ENCODE measurements at regions not wholly inside any gene's neighbourhood (a gene's known extent, or its start where the extent isn't known, plus 50 kb on each side); places are given as distances from the start of the nearest gene placed in this dataset.
"Not testable (repeated sequence)": the region's sequence is repeated elsewhere in the genome, so short reads cannot be mapped to it uniquely, and the experiment has no call there.

DNA sequence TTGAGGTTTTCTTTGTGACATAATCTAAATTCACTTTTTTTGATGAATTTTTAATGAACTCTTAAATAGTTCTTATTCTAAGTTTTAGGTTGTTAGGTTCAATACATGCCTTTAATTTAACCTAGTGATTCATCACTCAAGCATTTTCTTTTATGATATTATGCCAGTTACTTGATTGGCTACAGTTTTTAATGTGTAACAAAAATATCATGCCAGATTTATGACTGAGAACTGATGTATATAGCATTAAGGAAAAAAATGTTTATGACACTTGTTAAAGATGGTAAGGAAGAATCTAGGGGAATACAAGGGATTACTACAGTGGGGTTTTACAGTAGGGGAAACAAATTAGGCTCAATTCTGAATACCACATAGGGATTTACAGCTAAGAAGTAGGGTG lies 103.1 kb downstream of the VGLL3 start:
- no peak for TF ChIP-seq ZFX (IDR thresholded peaks at IDR 0.05)
- TF ChIP-seq, protein P1, sequence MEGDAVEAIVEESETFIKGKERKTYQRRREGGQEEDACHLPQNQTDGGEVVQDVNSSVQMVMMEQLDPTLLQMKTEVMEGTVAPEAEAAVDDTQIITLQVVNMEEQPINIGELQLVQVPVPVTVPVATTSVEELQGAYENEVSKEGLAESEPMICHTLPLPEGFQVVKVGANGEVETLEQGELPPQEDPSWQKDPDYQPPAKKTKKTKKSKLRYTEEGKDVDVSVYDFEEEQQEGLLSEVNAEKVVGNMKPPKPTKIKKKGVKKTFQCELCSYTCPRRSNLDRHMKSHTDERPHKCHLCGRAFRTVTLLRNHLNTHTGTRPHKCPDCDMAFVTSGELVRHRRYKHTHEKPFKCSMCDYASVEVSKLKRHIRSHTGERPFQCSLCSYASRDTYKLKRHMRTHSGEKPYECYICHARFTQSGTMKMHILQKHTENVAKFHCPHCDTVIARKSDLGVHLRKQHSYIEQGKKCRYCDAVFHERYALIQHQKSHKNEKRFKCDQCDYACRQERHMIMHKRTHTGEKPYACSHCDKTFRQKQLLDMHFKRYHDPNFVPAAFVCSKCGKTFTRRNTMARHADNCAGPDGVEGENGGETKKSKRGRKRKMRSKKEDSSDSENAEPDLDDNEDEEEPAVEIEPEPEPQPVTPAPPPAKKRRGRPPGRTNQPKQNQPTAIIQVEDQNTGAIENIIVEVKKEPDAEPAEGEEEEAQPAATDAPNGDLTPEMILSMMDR (conservative IDR thresholded peaks at IDR 0.05) = no peak
- H3K27ac ChIP-seq = no peak overlapping the region

DNA sequence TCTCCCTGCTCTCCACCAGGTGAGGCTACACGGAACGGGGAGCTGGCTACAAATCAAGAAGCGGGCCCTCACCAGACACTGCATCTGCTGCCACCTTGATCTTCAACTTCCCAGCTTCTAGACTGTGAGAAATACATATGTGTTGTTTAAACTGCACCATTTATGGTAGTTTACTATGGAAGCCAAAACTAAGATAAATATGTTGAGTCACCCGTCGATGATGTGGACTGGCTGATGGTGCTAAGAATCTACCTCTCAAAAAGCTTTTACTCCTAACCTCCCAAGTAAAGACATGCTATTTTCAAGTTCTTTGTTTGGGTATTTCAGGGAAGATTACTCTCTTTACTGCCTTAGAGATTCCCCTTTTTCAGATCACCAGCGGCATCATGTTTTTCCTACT lies 110.9 kb downstream of the VGLL3 start:
- no peak overlapping the region for H3K27ac ChIP-seq
- no peak for TF ChIP-seq ZFX (IDR thresholded peaks at IDR 0.05)
- TF ChIP-seq, protein P1 (conservative IDR thresholded peaks at IDR 0.05) = no peak

DNA sequence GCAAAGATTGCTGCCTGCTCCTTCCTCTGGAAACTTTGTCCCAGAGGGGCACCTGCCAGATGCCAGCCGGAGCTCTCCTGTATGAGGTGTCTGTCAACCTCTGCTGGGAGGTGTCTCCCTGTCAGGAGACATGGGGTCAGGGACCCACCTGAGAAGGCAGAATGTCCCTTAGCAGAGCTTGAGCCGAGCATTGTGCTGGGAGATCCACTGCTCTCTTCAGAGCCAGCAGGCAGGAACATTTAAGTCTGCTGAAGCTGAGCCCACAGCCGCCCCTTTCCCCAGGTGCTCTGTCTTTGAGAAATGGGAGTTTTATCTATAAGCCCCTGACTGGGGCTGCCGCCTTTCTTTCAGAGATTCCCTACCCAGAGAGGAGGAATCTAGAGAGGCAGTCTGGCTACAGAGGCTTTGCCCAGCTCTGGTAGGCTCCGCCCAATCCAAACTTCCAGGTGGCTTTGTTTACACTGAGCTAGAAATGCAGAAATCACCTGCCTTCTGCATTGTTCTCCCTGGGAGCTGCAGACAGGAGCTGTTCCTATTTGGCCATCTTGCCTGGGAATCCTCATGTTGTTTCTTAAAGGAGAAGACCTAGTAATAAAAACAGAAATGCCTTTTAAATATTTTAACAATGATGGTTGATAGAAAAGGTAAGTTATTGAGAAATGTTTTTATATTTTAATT lies 114.3 kb downstream of the VGLL3 start:
- not testable (repeated sequence) for H3K27ac ChIP-seq

DNA sequence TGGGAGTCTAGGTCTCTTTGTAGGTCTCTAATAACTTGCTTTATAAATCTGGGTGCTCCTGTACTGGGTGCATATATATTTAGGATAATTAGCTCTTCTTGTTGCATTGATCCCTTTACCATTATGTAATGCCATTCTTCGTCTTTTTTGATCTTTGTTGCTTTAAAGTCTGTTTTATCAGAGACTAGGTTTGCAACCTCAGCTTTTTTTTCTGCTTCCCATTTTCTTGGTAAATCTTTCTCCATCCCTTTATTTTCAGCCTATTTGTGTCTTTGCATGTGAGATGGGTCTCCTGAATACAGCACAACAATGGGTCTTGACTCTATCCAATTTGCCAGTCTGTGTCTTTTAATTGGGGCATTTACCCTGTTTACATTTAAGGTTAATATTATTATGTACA lies 116.2 kb downstream of the VGLL3 start:
- not testable (repeated sequence) for H3K27ac ChIP-seq

DNA sequence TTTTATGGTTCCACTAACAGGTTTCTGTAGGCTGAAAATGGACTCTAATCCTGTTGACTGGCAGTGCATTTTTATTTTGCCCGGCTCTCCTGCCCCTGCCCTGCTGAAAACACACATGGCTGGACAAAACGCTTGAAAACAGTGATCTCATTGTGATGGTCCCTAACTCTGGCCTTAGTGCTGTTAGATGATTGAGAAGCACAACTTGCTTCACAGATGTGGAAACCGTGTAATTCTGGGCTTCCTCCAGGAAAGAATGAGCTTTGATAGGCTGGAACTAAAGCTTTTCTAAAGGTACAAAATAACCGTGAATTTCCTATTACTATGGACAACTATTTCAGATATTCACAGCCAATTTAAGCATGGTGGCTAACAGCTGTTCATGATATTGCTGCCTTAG lies 121.4 kb downstream of the VGLL3 start:
- no peak overlapping the region for H3K27ac ChIP-seq
- TF ChIP-seq, protein P1 (conservative IDR thresholded peaks at IDR 0.05) = no peak
- no peak for TF ChIP-seq ZFX (IDR thresholded peaks at IDR 0.05)

DNA sequence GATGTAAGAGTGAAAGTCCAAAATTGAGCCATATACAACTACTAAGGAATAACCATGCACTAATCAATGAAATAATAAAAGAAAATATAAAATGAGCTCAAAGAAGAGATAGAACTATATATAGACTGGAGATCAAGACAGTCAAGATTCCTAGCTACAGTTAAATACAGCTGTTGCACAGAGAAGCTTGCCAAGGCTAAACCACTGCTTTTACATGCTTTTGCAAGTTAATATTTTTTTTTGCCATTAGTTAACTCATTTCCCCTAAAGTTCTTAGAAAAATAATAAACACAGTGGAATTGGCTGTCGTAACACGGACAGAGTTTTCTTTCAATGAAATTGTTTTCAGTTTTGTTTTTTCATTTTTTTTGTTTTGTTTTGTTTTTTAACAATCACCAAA lies 123.0 kb downstream of the VGLL3 start:
- no peak overlapping the region for H3K27ac ChIP-seq
- no peak for TF ChIP-seq ZFX (IDR thresholded peaks at IDR 0.05)
- TF ChIP-seq, protein P1 (conservative IDR thresholded peaks at IDR 0.05) = no peak

DNA sequence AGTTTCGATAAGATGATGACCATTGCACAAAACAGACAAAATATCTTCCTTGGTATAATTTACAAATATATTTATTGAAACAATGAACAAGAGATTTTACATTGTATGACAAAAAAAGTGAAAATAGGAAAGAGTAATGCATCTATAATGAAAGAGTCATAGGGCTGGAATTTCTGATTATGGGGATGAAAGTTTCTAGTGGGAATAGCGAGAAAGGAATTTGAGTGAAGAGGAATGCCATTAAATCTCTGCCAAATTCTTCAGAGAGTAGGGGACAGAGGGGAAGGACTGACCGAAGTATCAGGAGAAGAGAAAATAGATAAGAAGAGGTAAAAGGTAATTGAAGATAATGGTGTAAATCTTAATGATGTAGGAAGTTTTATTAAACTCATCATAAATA lies 125.4 kb downstream of the VGLL3 start:
- H3K27ac ChIP-seq = no peak overlapping the region
- TF ChIP-seq, protein P1 (conservative IDR thresholded peaks at IDR 0.05) = no peak
- TF ChIP-seq ZFX (IDR thresholded peaks at IDR 0.05) = no peak

DNA sequence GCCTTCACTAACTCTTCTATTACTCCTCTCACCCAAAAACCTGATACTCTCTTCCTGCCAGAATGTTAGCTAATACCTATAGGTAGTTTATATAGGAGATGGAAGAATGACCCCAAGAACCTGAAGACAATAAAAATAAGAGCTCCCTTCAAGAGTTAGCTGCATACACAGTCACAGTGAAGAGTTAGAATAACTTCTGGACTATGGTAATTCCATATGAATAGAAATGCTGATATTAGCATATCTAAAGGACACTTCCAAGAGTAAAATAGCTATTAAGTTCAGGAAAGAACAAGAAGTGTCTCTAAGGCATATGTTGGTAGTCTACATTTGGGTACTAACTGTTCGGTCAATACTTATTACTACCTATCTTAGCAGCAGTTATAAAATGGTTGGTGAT lies 134.2 kb downstream of the VGLL3 start:
- no peak for TF ChIP-seq ZFX (IDR thresholded peaks at IDR 0.05)
- TF ChIP-seq, protein P1 (conservative IDR thresholded peaks at IDR 0.05) = no peak
- no peak overlapping the region for H3K27ac ChIP-seq
